Nucleus accumbens (tissue), 56 donors: ENCODE measurements at regions not wholly inside any gene's neighbourhood (a gene's known extent, or its start where the extent isn't known, plus 50 kb on each side); places are given as distances from the start of the nearest gene placed in this dataset.

ENCODE experiments used
- DNase-seq, 56 donors: peaks; one replicate each; lab custom pipeline; 2025; lab: John Stamatoyannopoulos, UW

GRCh38 chr7:17721736-17722285 lies 218.5 kb downstream of the SNX13 start:
- DNase-seq: no peak

GRCh38 chr7:17722798-17723197 lies 217.5 kb downstream of the SNX13 start:
- no peak for DNase-seq

GRCh38 chr7:17725821-17726220 lies 214.5 kb downstream of the SNX13 start:
- no peak for DNase-seq

GRCh38 chr7:17732083-17732482 lies 208.2 kb downstream of the SNX13 start:
- DNase-seq: no peak
